GM21390 (cell line): ENCODE measurements at regions not wholly inside any gene's neighbourhood (a gene's known extent, or its start where the extent isn't known, plus 50 kb on each side); places are given as distances from the start of the nearest gene placed in this dataset.

Experiments used
- ATAC-seq: cut with Tn5 transposase; IDR thresholded peaks from one replicate; pipeline ENCODE4 v1.9.1; 2021; ENCODE audit not compliant: unreplicated experiment

GRCh38 chr5:19401032-19401431 lies 587.0 kb downstream of the CDH18 start:
- ATAC-seq = no peak

DNA sequence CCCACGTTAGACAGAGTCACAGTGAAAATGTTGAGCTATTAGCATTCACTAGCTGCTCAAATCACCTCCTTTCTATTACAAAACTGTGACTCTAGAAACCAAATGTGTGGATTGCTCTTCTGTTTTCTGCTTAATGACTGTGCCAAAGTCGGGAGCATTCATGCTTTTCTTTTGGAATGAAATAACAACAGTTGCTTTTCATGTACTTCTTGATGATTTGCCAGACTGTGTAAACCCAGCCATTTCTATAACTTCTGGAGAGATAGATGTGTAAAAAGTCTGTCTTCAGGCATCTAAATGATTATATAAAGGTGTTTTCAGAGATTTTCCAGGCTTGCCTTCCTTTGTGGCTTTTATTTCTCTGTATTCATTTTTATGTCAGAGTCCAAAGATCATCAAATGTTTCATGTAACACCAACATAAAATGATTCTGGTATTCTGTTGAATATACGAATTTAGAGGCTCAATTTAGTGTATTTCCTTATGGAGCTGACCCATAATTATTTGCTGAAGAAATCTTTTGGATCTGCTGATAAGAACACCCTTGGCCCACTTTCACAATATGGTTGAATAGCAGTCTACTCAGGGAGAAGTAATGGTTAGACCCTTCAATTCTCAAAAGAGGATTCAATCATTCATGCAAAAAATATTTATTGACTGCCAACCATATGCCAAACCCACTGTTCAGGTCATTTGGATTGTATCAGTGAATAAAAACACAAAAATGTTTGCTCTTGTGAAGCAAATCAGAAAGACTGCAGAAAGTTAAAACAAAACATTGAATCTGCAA lies 581.2 kb downstream of the CDH18 start:
- no peak for ATAC-seq

DNA sequence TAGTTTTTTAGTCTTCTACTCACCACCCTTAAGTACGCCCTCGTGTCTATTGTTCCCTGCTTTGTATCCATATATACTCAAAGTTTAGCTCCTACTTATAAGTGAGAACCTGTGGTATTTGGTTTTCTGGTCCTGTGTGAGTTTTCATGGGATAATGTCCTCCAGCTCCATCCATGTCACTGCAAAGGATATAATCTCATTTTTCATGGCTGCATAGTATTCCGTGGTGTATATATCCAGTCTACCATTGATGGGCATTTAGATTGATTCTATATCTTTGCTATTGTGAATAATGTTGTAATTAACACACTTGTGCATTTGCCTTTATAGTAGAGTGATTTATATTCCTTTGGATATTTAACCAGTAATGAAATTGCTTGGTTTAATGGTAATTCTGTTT lies 579.9 kb downstream of the CDH18 start:
- ATAC-seq = no peak

GRCh38 chr5:19411936-19412335 lies 576.1 kb downstream of the CDH18 start:
- ATAC-seq = no peak
